NCI-H345 treated with DMSO at 0.1 percent for 48 hours (cell line): ENCODE measurements at regions not wholly inside any gene's neighbourhood (a gene's known extent, or its start where the extent isn't known, plus 50 kb on each side); places are given as distances from the start of the nearest gene placed in this dataset.

ENCODE experiments used
- DNase-seq: peaks from one replicate; lab custom pipeline; 2025; ENCODE audit not compliant: unreplicated experiment; lab: John Stamatoyannopoulos, UW

DNA sequence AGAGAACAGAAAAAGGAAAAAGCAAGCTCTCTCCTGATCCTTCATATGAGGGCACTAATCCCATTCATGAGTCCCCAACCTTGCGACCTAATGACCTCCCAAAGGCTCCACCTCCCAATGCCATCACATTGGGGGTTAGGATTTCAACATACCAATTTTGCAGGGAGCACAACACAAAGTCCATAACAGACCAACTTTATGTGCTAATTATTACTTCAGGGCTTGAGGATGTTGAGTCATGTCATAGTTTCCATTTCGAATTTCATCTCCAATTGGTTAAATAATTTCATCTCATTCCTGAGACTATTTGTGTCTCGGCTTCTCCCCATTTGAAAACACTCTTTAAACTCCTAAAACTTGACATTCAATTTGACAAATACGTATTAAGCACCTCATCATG is 69.9 kb upstream of the KLF7 start:
- no peak for DNase-seq

DNA sequence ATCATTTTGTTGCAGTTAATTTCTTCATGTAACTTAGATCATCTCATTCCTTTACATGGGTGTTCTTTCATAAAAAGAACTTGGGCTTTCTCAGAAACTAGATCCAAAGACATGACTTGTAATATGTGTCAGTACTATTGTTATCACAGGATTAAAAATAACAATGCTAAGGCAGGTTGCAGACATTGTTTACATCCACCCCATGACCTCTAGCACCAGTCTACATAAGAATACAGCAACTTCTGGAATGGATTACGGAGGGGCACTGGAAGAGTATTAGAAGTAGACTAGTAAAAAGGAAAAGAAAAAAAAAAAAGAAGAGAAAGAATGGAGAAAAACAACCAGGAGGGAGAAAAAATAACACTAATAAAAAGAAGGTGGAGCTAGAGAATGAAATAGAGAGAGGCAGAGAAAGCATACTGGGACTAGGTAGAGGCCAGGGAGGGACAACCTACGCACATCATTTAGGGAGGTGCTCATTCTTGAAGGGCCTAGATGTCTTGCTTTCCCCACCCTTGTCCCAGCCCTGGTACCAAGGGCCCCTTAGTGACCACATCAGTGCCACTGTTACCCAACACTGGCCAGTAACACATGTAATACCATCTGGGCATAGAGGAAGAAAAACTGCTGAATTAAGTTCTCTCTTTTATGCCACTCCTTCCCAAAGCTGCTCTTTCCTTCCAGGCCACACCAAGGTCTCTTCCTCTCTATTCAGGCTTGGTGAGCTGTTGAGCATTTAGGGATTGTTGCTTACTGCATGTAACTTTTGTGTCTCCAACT is 70.6 kb upstream of the KLF7 start:
- DNase-seq: no peak

DNA sequence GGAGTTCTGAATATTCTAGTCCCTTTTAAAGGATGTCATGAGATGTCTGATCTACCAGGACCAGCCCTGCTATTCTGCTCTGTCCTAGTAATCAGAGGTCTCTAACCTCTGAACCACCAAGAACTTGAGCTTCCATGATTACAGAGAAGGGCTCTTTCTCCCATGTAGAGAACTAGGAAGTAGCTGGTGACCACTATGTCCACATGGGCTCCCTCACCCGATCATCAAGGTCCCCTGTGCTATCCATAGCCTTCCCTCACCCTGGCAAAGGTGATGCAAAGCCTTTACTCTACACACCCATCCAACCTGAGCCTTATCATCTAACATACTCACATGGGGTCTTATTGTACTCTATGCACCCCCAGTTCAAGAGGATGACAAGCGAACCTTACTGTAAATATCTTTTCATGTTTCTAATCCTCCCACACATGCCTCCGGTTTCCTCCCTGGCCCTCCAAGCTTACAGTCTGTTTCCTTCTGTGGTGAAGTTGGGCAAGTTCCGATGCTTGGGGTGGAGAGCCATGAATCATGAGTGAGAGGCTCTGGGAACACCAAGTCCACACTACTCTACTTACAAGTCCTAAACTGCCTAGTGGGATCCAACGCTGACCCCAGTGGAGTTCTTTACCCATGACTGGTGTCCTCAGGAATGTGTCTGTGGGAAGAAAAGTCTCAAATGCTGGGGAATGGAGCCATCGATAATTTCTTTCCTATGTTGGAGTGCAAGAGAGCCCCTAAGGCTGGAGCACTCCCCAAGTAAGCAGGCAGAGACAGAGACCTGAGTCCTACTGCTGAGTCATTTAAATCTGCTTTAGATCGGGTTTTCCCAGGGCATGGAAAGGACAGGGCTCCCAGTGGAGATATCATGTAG is 73.3 kb upstream of the KLF7 start:
- DNase-seq: no peak

DNA sequence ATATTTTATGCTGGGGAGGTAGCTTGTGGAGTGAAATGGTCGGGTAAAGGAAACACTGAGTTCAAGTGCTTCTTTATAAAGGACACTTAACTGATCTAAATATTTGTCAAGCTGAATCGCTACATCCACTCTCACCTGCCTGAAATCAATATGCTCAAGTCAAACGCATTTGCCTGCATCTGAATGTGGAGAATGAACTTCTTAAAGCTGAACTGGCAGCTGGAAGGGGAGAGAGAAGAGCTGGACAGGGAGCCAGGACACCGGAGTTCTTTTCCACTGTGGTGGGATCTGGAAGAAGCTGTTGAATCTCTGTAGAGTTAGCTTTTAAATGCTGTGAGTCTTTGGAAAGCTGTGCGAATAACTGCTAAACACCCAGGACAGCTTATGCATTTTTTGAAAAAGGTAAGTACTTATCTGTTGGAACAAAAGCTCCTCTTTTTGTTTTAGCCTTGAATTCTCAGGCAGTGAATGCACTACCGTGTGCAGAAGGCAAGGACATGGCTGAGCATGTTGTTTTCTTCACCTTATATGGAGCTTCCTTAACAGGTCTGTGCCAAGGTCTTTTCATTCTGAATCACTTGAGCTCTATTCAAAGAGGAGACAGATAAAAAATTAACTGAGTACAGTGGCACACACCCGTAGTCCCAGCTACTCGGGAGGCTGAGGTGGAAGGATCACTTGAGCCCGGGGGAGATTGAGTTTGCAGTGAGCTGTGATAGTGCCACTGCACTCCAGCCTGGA is 74.2 kb upstream of the KLF7 start:
- peak; percentile 37 for DNase-seq

DNA sequence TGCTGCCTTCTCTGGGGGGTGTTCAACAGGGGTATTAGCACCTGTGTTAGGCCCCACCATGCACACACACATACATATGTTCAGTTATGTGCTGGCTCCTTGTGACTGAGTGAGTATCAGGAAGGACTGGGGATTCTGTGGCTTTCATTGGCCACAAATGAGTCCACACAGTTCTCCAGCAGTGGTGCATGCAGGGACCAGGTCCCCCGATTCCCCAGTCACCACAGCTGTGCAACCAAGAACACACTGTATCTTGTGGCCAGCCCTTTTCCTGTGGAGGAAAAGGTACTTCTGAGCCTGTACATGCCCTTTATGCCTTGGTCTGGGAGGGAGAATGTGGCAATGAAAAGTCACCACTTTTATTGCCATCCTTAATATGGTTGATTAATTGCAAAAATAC is 74.9 kb upstream of the KLF7 start:
- no peak for DNase-seq

DNA sequence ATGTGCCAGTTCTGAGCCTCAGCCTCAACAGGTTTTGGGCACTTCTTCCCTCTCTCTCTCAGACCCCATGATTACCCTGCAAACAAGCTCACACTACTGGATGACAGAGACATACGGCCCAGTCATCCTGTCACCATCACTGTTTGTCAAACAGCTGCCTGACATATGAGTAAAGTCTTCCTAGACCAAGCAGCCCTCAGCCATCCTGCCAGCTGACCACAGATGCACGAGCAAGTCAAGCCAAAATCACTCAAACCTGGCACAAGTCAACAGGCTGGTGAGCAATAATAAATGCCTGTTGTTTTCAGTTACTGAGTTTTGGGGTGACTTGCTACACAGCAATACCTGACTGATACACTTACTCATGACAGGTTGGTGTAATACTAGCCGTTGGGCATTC is 75.5 kb upstream of the KLF7 start:
- DNase-seq: no peak

DNA sequence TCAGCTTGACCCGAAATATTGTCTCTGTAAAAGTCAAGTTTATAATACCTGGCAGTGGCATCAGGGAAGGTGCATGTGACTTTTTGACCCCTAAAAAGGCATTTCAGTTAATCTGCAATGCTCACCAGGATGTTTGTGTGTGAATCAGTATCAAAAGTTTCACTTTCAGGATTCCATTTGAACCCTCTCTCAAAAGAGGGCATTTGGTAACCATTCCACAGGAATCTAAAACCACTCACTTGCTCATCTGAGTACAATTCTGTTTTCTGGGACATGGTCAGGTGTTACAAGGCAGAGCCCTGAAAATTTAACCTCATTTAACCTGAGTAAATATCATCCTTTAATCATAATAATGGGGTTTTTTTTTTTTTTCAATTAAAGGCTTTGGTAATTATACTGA is 77.9 kb upstream of the KLF7 start:
- DNase-seq: no peak

DNA sequence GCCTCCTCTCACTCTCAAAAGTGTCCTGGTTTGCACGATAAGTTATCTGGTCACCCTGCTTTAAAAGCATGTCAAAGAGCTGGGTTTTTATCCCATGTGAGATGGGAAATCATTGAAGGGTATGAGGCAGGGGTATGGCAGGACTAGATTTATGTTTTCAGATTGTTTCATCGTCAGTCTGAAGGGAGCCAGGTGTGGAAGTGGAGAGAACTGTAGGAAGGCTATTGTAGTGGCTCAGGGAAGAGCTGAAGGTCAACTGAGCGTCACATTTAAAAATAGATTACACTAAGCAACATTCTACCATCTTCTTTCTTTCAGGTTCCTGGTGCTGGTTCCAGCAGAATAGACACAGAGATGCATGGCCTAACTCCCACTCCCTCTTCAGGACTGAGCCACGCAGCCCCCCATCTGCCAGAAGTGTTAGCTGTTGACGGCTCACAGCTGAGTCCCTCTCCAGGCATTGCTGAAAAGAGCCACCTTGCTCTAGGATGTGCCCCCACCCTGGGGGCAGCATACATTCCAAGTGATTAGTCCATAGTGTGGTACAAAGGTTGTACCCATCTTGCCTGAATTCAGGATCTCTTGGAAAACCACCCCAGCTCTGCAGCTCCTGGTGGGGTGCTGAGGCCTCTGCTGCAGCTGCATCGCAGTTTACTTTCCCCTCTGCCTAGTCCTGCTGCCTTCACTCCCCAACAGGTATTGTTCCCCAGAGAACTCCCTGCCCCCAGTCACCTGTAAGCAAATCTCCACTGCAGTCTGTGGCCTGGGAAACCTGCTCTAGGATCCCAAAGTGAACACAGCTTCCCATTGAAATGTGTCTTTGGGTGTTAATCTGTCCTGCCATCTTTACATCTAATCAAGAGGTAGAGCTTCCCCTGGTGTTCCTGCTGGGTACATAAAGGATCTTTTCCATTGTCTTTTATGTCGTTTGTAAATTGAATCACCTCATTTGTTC is 79.5 kb upstream of the KLF7 start:
- DNase-seq: no peak

DNA sequence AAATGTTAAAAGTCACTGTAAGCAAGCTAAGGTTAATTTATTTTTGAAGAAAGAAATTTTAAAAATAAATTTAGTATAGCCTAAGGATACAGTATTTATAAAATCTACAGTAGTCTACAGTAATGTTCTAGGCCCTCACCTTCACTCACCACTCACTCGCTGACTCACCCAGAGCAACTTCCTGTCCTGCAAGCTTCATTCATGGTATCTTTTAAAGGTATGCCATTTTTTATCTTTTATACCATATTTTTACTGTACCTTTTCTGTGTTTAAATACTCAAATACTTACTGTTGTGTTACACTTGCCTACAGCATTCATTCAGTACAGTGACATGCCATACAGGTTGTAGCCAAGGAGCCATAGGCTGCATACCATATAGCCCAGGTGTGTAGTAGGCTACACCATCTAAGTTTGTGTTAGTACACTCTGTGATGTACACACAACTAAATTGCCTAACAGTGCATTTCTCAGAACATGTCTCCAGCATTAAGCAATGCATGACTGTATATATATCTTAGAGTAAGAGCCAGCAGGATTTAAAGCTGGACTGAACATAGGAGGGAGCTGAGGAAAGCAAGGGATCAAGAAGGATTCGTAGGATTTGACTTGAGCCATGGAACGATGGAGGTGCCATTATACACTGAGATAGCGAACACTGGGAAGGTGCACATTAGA is 83.1 kb upstream of the KLF7 start:
- no peak for DNase-seq

DNA sequence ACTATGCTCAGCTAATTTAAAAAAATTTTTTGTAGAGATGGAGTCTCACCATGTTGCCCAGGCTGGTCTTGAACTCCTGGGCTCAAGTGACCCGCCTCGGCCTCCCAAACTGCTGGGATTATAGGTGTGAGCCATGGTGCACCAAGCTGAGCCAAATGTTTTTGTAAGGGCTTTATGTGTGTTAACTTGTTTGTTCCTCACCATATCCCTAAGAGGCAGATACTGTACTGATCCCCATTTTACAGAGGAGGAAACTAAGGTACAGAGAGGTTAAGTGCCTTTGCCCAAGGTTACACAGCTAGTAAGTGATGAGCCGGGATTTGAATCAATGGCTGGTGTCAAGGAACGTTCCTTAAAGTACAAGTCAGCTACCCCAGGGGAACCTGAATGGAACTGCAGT is 85.3 kb upstream of the KLF7 start:
- DNase-seq: no peak

DNA sequence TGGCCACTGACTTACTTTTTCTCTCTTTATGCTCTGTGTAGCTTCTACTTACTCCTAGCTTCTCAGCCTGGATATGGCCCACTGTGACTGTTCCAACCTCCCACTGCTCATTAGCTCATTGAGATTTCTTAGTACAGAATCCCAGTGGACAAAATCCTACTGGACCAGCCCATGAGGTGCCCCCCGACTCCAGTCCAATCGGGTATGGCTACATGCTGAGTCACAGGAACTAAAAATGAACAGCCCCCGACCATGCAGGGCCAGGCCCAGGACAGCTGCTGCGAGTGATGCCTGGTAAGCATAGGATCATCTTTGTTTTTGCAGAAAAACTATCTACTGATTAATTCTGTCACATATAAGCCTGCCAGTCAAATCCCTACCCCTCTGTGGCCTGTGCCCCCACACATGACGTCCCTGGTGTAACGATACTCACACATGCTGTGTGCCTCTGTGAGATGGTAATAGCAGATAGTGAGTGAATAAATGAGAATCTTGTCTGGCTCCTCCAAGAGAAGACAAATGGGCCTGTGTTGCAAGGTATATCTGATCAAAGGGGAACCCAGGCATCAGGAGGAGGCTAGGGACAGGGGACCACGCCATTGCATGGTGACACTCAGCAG is 85.9 kb upstream of the KLF7 start:
- DNase-seq: no peak

DNA sequence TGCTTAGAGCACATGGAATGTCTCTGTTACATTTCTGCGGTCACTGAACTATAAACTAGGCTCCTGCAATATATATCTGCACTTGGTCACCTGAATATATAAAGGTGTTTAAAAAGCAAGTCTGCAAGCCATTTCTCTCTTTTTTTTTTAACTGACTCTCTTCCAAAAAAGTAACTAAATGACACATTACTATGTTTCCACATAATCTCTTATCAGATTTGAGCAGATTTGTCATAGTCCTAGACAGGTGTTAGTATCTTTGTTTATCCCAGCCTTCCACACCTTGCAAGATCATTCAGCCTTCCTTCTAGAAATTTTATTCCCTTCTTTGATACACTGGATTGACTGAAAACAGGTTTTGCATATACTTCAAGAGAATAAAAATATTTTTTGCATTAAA is 86.7 kb upstream of the KLF7 start:
- no peak for DNase-seq

DNA sequence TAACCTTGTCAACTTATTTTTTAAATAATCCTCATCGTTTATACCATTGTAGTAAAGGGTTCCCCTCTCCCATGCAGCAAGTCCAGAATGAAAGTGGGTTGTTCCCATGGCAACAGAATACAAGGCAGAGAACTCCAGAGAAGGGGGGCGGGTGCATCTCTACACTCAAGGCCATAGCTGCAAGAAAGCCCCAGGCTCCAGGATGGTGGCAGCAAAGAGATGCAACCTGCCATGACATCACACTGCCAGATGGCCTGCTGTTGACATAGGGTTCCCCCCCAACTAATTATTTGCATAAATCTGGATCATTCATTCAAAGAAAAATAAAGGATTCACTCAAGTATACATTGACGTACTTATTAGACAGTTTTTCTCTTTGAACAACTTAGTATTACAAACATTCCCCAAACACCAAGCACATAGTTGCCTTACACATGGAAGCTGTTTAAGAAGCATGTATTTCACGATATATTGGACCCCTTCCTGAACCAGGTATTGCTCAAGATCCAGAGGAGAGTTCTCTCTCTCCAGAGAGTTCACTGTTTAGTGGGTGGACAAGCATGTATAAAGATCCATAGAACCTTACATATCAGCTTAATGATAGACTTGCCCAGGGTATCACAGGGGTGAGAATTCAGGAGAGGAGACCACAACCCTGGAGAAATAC is 87.4 kb upstream of the KLF7 start:
- no peak for DNase-seq

DNA sequence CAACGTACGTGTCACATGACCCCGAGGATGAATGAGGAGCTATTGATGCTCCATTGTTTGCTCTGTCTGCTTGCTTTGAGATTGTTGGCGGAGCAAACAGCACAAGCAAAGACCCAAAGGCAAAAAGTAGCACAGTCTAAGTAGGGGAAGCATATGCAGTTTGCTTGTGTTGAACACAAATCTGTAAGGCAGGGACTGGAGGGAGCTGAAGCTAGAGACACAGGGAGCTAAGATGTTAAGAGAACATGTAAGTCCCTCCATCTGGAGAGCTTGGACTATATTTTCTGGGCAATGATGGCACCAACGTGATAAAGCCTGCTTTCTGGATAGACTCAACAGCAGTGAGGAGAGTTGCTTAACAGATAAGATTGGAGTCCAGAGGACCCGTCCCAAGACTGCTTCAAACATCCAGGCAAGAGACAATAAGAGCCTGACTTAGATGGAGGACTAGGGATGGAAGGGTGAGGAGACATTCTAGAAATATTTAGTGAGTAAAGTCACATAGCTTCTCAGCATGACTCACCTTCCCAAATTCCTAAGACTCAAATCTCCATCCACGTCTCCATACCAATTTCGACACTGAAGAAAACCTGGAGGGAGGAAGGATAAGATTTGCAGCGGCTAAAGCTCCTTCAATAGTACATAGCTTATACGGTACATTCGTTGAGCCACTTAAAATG is 88.1 kb upstream of the KLF7 start:
- no peak for DNase-seq

DNA sequence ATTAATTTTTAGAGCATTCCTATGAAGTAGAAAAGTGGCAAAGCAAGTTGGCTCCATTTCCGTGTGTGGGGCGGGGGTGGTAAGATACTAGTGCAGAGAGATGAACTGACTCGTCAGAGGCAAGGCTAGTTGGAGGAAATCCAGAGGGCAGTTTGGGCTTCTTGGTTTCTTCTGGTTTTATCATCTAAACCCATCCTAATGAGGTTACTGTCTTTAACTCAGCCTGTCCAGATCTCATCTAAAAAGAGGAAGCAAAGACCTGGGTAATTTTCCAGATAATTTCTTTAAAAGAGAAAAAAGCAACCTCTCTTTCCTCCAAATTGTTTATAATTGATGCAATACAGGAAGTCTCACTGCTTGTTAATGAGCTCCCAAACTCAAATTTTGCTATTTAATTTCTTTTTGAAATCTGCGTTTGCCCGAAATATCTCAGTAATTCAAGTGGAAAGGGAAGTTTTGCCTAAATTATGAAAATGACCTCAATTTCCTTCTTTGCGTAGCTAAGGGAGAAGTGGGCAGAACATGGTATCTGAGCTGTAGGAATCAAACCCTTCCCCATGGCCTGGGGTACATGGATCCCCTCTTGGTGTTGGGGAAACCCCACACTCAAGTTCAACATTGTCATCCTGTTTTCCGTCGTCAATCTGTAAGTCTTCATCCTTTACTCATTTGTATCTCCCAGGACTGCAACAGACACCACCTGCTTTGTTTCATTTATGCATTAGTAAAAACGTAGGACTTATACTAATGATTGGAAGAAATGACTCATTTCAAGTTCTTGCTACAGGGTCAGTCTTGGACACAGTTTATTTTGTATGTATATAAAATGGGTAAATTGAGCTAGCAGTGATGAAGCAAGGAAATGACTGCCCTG is 89.1 kb upstream of the KLF7 start:
- no peak for DNase-seq

DNA sequence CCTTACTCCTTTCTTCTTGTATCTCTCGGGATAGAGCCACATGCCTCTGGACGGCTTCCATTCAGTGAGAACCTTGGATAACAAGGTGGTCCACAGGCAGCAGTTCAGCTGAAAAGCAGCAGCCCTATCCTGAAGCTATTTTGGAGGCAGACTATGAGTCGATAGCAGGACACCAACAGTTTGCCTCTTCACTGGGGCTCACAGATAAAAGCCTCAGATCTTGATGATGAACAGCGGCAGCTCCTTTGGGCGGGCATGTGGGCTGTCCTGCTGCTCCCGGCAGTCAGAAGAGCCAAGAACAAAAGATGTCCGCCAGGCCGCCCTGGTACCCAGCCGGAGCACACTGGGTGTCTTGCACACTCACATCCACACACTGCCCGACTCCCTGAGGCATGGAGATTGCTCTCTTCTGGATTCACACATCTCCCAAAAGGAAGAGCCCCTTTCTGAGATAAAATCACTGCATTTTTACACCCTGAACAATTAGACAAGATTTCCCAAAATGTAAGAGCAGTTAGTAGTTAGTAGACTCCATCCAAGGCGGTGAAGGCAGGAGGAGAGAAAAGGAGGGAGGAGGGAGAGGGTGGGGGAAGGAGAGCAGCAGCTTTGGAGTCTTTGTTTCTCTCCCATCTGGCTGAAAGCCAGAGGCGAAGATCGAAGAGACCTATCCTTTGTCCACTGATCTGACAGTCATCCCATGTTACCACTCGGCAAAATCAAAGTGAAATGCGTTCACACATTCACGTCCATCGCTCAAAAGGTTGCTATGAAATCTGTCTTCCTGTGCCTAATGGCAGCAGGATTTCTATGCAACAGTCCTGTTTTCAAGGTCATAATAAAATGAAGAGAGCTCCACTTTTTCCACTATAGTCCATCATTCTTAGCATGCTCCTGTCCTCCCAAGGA is 90.1 kb upstream of the KLF7 start:
- no peak for DNase-seq
